Cardiac muscle cell (in vitro differentiated cells and primary cell): ENCODE measurements at regions not wholly inside any gene's neighbourhood (a gene's known extent, or its start where the extent isn't known, plus 50 kb on each side); places are given as distances from the start of the nearest gene placed in this dataset.
"Not testable (repeated sequence)": the region's sequence is repeated elsewhere in the genome, so short reads cannot be mapped to it uniquely, and the experiment has no call there.

ENCODE experiments used
- DNase-seq, 2 donors: peaks; one replicate each; pipeline versions ENCODE4 v3.0.0 to v3.0.0-alpha.2; 2010 to 2017; ENCODE audit warnings: low read depth in 1 of 2, low spot score in 1 of 2
- H3K27ac ChIP-seq: fragments of 200-600 bp; sonication (generic); 2 replicates; pipeline ENCODE4 v1.5.1; 2016
- H3K27me3 ChIP-seq: fragments of 200-600 bp; sonication (generic); 2 replicates; pipeline ENCODE4 v1.6.0; 2016; ENCODE audit warnings: control low read depth
- H3K36me3 ChIP-seq: fragments of 200-600 bp; sonication (generic); 2 replicates; pipeline ENCODE4 v1.5.1; 2016; ENCODE audit warnings: control low read depth
- H3K4me1 ChIP-seq: fragments of 200-600 bp; sonication (generic); 2 replicates; pipeline ENCODE4 v1.8.1; 2017; ENCODE audit warnings: low read depth, mild to moderate bottlenecking, mixed run types
- H3K4me3 ChIP-seq: fragments of 200-600 bp; sonication (generic); 2 replicates; pipeline ENCODE4 v1.5.1; 2016; ENCODE audit warnings: mild to moderate bottlenecking
- H3K9me3 ChIP-seq: fragments of 200-600 bp; sonication (generic); 2 replicates; pipeline ENCODE4 v1.5.1; 2017; ENCODE audit warnings: low read depth, mild to moderate bottlenecking, control low read depth
- TF ChIP-seq, protein P1 (sequence below): IDR thresholded peaks from 2 replicates; pipeline ENCODE4 v1.5.1; 2012; ENCODE audit warnings: low read depth, mild to moderate bottlenecking, low read length

DNA sequence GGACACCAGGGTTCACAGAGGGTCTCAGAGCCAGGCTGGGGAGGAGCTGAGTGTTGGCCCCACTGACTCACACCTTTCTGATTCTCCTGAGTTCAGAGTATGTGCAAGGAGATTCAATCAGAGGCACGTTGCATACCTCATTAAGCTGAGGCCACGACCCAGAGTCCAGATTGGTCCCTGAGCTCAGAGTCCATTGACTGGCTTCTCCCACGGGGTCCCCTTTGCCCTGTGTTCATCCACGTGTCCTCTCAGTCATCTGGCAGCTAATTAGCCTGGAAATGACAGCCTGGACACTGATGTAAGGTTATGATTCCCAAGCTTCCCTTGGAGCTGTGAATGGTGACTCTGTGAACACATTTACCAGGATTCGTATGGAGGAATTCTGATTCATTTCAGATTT lies 267.2 kb downstream of the SH3BP4 start:
- no peak for DNase-seq
- H3K27me3 ChIP-seq = no peaks in the 10 kb centered on the region
- TF ChIP-seq, protein P1, sequence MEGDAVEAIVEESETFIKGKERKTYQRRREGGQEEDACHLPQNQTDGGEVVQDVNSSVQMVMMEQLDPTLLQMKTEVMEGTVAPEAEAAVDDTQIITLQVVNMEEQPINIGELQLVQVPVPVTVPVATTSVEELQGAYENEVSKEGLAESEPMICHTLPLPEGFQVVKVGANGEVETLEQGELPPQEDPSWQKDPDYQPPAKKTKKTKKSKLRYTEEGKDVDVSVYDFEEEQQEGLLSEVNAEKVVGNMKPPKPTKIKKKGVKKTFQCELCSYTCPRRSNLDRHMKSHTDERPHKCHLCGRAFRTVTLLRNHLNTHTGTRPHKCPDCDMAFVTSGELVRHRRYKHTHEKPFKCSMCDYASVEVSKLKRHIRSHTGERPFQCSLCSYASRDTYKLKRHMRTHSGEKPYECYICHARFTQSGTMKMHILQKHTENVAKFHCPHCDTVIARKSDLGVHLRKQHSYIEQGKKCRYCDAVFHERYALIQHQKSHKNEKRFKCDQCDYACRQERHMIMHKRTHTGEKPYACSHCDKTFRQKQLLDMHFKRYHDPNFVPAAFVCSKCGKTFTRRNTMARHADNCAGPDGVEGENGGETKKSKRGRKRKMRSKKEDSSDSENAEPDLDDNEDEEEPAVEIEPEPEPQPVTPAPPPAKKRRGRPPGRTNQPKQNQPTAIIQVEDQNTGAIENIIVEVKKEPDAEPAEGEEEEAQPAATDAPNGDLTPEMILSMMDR = no peak
- no peaks in the 10 kb centered on the region for H3K9me3 ChIP-seq
- H3K4me1 ChIP-seq = no peaks in the 10 kb centered on the region
- no peak overlapping the region for H3K27ac ChIP-seq
- H3K4me3 ChIP-seq = no peak overlapping the region
- H3K36me3 ChIP-seq = no peaks in the 10 kb centered on the region

GRCh38 chr2:235220331-235220730 lies 268.5 kb downstream of the SH3BP4 start:
- TF ChIP-seq, protein P1 = no peak
- no peak overlapping the region for H3K27ac ChIP-seq
- no peaks in the 10 kb centered on the region for H3K4me1 ChIP-seq
- no peaks in the 10 kb centered on the region for H3K9me3 ChIP-seq
- no peaks in the 10 kb centered on the region for H3K27me3 ChIP-seq
- DNase-seq = no peak
- H3K36me3 ChIP-seq = no peaks in the 10 kb centered on the region
- H3K4me3 ChIP-seq = no peak overlapping the region

GRCh38 chr2:235223011-235223410 lies 270.8 kb upstream of the AGAP1 start:
- TF ChIP-seq, protein P1 = no peak

DNA sequence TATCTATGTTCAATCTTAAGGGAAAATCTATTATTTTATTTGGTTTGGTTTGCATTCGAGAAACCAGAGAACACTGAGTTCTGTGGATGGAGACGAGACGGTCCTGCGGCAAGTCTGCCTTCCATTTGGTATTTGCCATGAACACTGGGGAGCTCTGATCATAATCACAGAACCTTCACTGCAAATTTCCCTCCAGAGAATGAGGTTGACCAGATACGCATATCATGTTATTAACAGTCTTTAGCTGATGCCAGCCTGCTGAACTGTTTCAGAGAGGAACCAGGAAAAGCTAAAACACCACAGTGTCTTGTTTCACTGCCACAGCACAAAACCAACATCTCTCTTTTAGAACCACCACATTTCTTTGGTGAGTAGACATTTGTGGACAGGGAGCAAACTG lies 269.4 kb upstream of the AGAP1 start:
- no peak for DNase-seq

More at GRCh38 chr2:235223011-235223410, 270.8 kb upstream of the AGAP1 start:
- no peaks in the 10 kb centered on the region for H3K36me3 ChIP-seq
- no peak for DNase-seq
- H3K4me3 ChIP-seq = no peak overlapping the region
- H3K27me3 ChIP-seq = no peaks in the 10 kb centered on the region
- no peaks in the 10 kb centered on the region for H3K9me3 ChIP-seq
- H3K27ac ChIP-seq = no peak overlapping the region
- no peaks in the 10 kb centered on the region for H3K4me1 ChIP-seq

GRCh38 chr2:235225261-235225660 lies 268.6 kb upstream of the AGAP1 start:
- Histone ChIP-seq H3K27me3 (no peaks in the 10 kb centered on the region), H3K36me3 (no peaks in the 10 kb centered on the region), H3K4me1 (no peaks in the 10 kb centered on the region), H3K4me3 (no peak overlapping the region), H3K27ac (no peak overlapping the region), H3K9me3 (no peaks in the 10 kb centered on the region)
- DNase-seq = no peak
- TF ChIP-seq, protein P1 = no peak

More for the DNA sequence above, 269.4 kb upstream of the AGAP1 start:
- H3K27me3 ChIP-seq = no peaks in the 10 kb centered on the region
- H3K36me3 ChIP-seq = no peaks in the 10 kb centered on the region
- H3K27ac ChIP-seq = no peak overlapping the region
- TF ChIP-seq, protein P1 = no peak
- H3K9me3 ChIP-seq = no peaks in the 10 kb centered on the region
- H3K4me1 ChIP-seq = no peaks in the 10 kb centered on the region
- H3K4me3 ChIP-seq = no peak overlapping the region

- TF ChIP-seq, protein P1 = no peak
- H3K27me3 ChIP-seq = no peaks in the 10 kb centered on the region
- no peaks in the 10 kb centered on the region for H3K4me1 ChIP-seq
- no peak for DNase-seq
- H3K36me3 ChIP-seq = no peaks in the 10 kb centered on the region
- H3K9me3 ChIP-seq = no peaks in the 10 kb centered on the region
- H3K4me3 ChIP-seq = no peak overlapping the region
- no peak overlapping the region for H3K27ac ChIP-seq
Observed at GRCh38 chr2:235227590-235227989, 266.3 kb upstream of the AGAP1 start.

- not testable (repeated sequence) for H3K36me3 ChIP-seq, H3K4me3 ChIP-seq, H3K9me3 ChIP-seq, H3K27ac ChIP-seq, H3K27me3 ChIP-seq, DNase-seq, H3K4me1 ChIP-seq
Observed at GRCh38 chr2:235228422-235228821, 265.4 kb upstream of the AGAP1 start.
